Panc1 (cell line): ENCODE measurements at regions not wholly inside any gene's neighbourhood (a gene's known extent, or its start where the extent isn't known, plus 50 kb on each side); places are given as distances from the start of the nearest gene placed in this dataset.

Experiments
- POLR2AphosphoS5 ChIP-seq: IDR thresholded peaks from 2 replicates; pipeline ENCODE4 v1.6.1; 2012; ENCODE audit warnings: mild to moderate bottlenecking, low read depth, low read length, moderate library complexity
- SIN3A ChIP-seq: IDR thresholded peaks from 2 replicates; pipeline ENCODE4 v1.6.1; 2012; ENCODE audit warnings: low read depth, mild to moderate bottlenecking, low read length, moderate library complexity, borderline replicate concordance; ENCODE audit not compliant: insufficient read depth
- TCF7L2 ChIP-seq: IDR thresholded peaks from 2 replicates; pipeline ENCODE4 v1.6.1; 2011; ENCODE audit warnings: mild to moderate bottlenecking, low read depth, low read length, inconsistent platforms
- TF ChIP-seq, protein P1 (sequence below): fragments of 450-650 bp; IDR thresholded peaks from 2 replicates; pipeline ENCODE4 v1.5.1; 2017; ENCODE audit warnings: mild to moderate bottlenecking
- TF ChIP-seq, protein P2 (sequence below), 2 experiments: IDR thresholded peaks; 2 replicates each; pipeline ENCODE4 v1.6.1; 2011 to 2012; ENCODE audit warnings: low read depth in 2 of 2, control low read depth in 1 of 2, low read length in 1 of 2, mild to moderate bottlenecking in 1 of 2, moderate library complexity in 1 of 2; ENCODE audit not compliant: insufficient read depth in 1 of 2

DNA sequence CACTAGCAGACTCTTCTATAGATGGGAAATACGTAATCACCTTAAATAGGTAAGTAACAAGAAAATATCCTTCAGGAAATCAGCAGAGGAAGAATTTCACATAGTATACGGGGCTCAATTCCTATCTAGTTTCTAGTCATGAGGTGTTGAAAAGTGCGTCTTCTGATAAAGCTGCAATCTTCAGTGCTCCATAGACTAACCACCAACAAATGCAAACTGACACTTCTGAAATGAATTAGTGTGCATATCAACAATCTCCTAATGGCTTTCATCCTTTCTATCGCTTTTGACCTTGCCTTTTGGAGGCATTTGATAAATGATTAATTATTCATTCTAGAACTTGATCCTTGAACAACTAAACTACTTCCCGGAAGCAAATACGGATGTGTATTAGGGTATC lies 2306.6 kb upstream of the AGA start:
- TF ChIP-seq, protein P1, sequence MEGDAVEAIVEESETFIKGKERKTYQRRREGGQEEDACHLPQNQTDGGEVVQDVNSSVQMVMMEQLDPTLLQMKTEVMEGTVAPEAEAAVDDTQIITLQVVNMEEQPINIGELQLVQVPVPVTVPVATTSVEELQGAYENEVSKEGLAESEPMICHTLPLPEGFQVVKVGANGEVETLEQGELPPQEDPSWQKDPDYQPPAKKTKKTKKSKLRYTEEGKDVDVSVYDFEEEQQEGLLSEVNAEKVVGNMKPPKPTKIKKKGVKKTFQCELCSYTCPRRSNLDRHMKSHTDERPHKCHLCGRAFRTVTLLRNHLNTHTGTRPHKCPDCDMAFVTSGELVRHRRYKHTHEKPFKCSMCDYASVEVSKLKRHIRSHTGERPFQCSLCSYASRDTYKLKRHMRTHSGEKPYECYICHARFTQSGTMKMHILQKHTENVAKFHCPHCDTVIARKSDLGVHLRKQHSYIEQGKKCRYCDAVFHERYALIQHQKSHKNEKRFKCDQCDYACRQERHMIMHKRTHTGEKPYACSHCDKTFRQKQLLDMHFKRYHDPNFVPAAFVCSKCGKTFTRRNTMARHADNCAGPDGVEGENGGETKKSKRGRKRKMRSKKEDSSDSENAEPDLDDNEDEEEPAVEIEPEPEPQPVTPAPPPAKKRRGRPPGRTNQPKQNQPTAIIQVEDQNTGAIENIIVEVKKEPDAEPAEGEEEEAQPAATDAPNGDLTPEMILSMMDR = no peak
- TF ChIP-seq, protein P2, sequence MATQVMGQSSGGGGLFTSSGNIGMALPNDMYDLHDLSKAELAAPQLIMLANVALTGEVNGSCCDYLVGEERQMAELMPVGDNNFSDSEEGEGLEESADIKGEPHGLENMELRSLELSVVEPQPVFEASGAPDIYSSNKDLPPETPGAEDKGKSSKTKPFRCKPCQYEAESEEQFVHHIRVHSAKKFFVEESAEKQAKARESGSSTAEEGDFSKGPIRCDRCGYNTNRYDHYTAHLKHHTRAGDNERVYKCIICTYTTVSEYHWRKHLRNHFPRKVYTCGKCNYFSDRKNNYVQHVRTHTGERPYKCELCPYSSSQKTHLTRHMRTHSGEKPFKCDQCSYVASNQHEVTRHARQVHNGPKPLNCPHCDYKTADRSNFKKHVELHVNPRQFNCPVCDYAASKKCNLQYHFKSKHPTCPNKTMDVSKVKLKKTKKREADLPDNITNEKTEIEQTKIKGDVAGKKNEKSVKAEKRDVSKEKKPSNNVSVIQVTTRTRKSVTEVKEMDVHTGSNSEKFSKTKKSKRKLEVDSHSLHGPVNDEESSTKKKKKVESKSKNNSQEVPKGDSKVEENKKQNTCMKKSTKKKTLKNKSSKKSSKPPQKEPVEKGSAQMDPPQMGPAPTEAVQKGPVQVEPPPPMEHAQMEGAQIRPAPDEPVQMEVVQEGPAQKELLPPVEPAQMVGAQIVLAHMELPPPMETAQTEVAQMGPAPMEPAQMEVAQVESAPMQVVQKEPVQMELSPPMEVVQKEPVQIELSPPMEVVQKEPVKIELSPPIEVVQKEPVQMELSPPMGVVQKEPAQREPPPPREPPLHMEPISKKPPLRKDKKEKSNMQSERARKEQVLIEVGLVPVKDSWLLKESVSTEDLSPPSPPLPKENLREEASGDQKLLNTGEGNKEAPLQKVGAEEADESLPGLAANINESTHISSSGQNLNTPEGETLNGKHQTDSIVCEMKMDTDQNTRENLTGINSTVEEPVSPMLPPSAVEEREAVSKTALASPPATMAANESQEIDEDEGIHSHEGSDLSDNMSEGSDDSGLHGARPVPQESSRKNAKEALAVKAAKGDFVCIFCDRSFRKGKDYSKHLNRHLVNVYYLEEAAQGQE (IDR thresholded peaks at IDR 0.05; ENCODE audit: insufficient read depth in 1 of 2, low read depth in 2 of 2, low read length in 1 of 2) = no peak
- TF ChIP-seq TCF7L2 = no peak
- no peak for TF ChIP-seq POLR2AphosphoS5
- no peak for TF ChIP-seq SIN3A
